ENCODE measurements at regions not wholly inside any gene's neighbourhood (a gene's known extent, or its start where the extent isn't known, plus 50 kb on each side); places are given as distances from the start of the nearest gene placed in this dataset.

- Histone ChIP-seq H3K27ac (ENCODE audit: low read depth in 1 of 2, low read length in 1 of 2) (no peak overlapping the region), H3K4me3 (no peak overlapping the region), H3K9ac (ENCODE audit: insufficient read depth in 1 of 2, low read length in 2 of 2) (no peak overlapping the region), H3K9me3 (ENCODE audit: control insufficient read depth in 4 of 4, insufficient read depth in 3 of 4, low read length in 3 of 4) (peaks cover 0 to 7% (median 1%) of the 10 kb centered on the region in 4 donors), H3K27me3 (ENCODE audit: control insufficient read depth in 3 of 3, insufficient read depth in 3 of 3, low read length in 2 of 3) (peaks cover 0 to 4% (median 0%) of the 10 kb centered on the region in 3 donors), H3K36me3 (ENCODE audit: control insufficient read depth in 4 of 4, insufficient read depth in 4 of 4, low read length in 4 of 4) (no peaks in the 10 kb centered on the region), H3K4me1 (ENCODE audit: control insufficient read depth in 5 of 5, insufficient read depth in 5 of 5, low read length in 5 of 5) (peaks cover 0 to 8% (median 4%) of the 10 kb centered on the region in 5 donors)
- ATAC-seq (ENCODE audit: insufficient read depth, low FRiP score): no peak
- DNase-seq: no peak
- WGBS, 2 donors: 74 to 81% methylated on average over 5 of the region's 5 CpGs
- no peak for TF ChIP-seq CTCF (IDR thresholded peaks at IDR 0.05; ENCODE audit: control extremely low read depth, extremely low read depth)
Observed at GRCh38 chr20:61149636-61150035, 102.4 kb upstream of the CDH4 start.

- Histone ChIP-seq H3K27me3 (ENCODE audit: control insufficient read depth in 3 of 3, insufficient read depth in 3 of 3, low read length in 2 of 3) (peaks cover 0 to 4% (median 0%) of the 10 kb centered on the region in 3 donors), H3K27ac (ENCODE audit: low read depth in 1 of 2, low read length in 1 of 2) (no peak overlapping the region), H3K36me3 (ENCODE audit: control insufficient read depth in 4 of 4, insufficient read depth in 4 of 4, low read length in 4 of 4) (no peaks in the 10 kb centered on the region), H3K9ac (ENCODE audit: insufficient read depth in 1 of 2, low read length in 2 of 2) (no peak overlapping the region), H3K9me3 (ENCODE audit: control insufficient read depth in 4 of 4, insufficient read depth in 3 of 4, low read length in 3 of 4) (peaks cover 0 to 5% (median 0%) of the 10 kb centered on the region in 4 donors), H3K4me3 (no peak overlapping the region), H3K4me1 (ENCODE audit: control insufficient read depth in 5 of 5, insufficient read depth in 5 of 5, low read length in 5 of 5) (peaks cover 0 to 23% (median 6%) of the 10 kb centered on the region in 5 donors)
- ATAC-seq (ENCODE audit: insufficient read depth, low FRiP score): no peak
- DNase-seq: no peak
- no peak for TF ChIP-seq CTCF (IDR thresholded peaks at IDR 0.05; ENCODE audit: control extremely low read depth, extremely low read depth)
- 88 to 95% methylated on average over 8 of the region's 8 CpGs for WGBS, 2 donors
Observed at GRCh38 chr20:61157301-61157700, 94.8 kb upstream of the CDH4 start.

- no peak for ATAC-seq (ENCODE audit: insufficient read depth, low FRiP score)
- H3K9me3 ChIP-seq (ENCODE audit: control insufficient read depth in 4 of 4, insufficient read depth in 3 of 4, low read length in 3 of 4): peaks cover 0 to 4% (median 0%) of the 10 kb centered on the region in 4 donors
- DNase-seq: peak; percentile 32 to 63 (median 39)
- H3K27me3 ChIP-seq (ENCODE audit: control insufficient read depth in 3 of 3, insufficient read depth in 3 of 3, low read length in 2 of 3): no peaks in the 10 kb centered on the region
- H3K4me3 ChIP-seq: no peak overlapping the region
- H3K9ac ChIP-seq (ENCODE audit: insufficient read depth in 1 of 2, low read length in 2 of 2): no peak overlapping the region
- 39 to 40% methylated on average over 17 of the region's 17 CpGs for WGBS, 2 donors
- H3K36me3 ChIP-seq (ENCODE audit: control insufficient read depth in 4 of 4, insufficient read depth in 4 of 4, low read length in 4 of 4): no peaks in the 10 kb centered on the region
- TF ChIP-seq CTCF (IDR thresholded peaks at IDR 0.05; ENCODE audit: control extremely low read depth, extremely low read depth): no peak
- peaks cover 0 to 38% (median 6%) of the 10 kb centered on the region in 5 donors for H3K4me1 ChIP-seq (ENCODE audit: control insufficient read depth in 5 of 5, insufficient read depth in 5 of 5, low read length in 5 of 5)
- no peak overlapping the region for H3K27ac ChIP-seq (ENCODE audit: low read depth in 1 of 2, low read length in 1 of 2)
Observed at GRCh38 chr20:61159957-61160686, 91.9 kb upstream of the CDH4 start.

Measured in lung (tissue), 11 donors.